ENCODE measurements at regions not wholly inside any gene's neighbourhood (a gene's known extent, or its start where the extent isn't known, plus 50 kb on each side); places are given as distances from the start of the nearest gene placed in this dataset.

DNA sequence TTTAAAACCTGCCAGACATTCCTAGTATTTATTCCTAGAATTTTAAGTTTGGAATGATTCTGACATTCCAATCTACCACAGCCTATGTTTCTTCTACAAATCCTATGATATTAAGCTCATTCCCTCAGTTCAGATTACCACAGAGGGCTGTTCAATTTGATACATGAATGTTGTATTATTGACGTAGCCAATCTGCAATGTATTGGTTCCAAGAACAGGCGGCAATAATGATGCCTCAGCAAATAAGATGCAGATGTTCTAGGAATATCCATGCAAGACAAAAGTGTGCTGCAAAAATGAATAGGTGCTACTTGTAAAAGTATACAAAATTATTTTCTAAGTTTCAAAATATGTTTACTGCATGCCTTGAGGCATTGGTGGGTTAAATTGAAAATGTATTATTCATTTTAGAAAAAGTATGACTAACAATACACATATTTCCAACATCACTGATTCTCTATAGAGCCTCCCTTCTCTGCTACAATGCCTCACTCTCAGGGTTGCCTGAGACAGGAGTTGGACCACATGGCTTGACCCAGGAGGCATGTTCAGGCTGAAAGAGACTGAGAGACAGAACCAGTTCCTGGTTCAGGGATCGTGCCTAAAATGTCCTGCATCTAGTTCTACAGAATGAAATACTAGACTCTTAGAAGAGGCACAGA, 94.1 kb upstream of the CREB5 start:
- DNase-seq (no peak), ATAC-seq (ENCODE audit: insufficient read depth, low read depth) (no peak)
- Histone ChIP-seq H3K27ac (ENCODE audit: low read length) (no peak overlapping the region), H3K79me2 (ENCODE audit: insufficient read depth, low read length) (no peaks in the 10 kb centered on the region), H4K20me1 (ENCODE audit: insufficient read depth, low read length) (no peaks in the 10 kb centered on the region), H3K9ac (ENCODE audit: low read depth, low read length) (no peak overlapping the region), H3K4me3 (ENCODE audit: low read depth in 1 of 2, low read length in 2 of 2) (no peak overlapping the region), H3K4me2 (ENCODE audit: insufficient read depth, low read length) (no peak overlapping the region), H2AFZ (ENCODE audit: low read depth, low read length) (no peak overlapping the region), H3K4me1 (ENCODE audit: insufficient read depth, low read length) (no peaks in the 10 kb centered on the region), H3K36me3 (ENCODE audit: insufficient read depth, low read length) (no peaks in the 10 kb centered on the region), H3K9me3 (ENCODE audit: insufficient read depth, low read length, severe bottlenecking) (no peaks in the 10 kb centered on the region), H3K27me3 (ENCODE audit: insufficient read depth, low read length, poor library complexity) (peaks cover 11% of the 10 kb centered on the region)
- TF ChIP-seq EZH2 (IDR thresholded peaks at IDR 0.05; ENCODE audit: borderline replicate concordance, low read depth, low read length, severe bottlenecking) = no peak
- no peak for TF ChIP-seq CTCF (IDR thresholded peaks at IDR 0.05; ENCODE audit: borderline replicate concordance, extremely low read depth, low read length, poor library complexity, severe bottlenecking)

DNA sequence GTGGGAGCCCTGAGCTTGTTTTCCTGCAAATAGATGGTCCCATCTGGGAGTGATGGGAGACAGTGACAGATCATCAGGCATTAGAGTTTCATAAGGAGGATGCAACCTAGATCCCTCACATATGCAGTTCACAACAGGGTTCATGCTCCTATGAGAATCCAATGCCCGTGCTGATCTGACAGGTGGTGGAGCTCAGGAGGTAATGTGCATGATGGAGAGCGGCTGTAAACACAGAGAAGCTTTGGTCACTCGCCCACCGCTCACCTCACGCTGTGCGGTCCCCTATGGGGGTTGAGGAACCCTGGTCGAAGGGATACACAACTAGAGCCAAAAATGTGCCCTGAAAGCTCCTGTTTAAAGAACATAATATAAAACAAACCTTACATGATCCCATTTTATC, 88.5 kb upstream of the CREB5 start:
- H3K36me3 ChIP-seq (ENCODE audit: insufficient read depth, low read length) = no peaks in the 10 kb centered on the region
- no peak for DNase-seq
- H3K79me2 ChIP-seq (ENCODE audit: insufficient read depth, low read length) = no peaks in the 10 kb centered on the region
- H3K27ac ChIP-seq (ENCODE audit: low read length) = no peak overlapping the region
- peaks cover 8% of the 10 kb centered on the region for H3K27me3 ChIP-seq (ENCODE audit: insufficient read depth, low read length, poor library complexity)
- no peak overlapping the region for H3K4me3 ChIP-seq (ENCODE audit: low read depth in 1 of 2, low read length in 2 of 2)
- H3K9me3 ChIP-seq (ENCODE audit: insufficient read depth, low read length, severe bottlenecking) = no peaks in the 10 kb centered on the region
- H4K20me1 ChIP-seq (ENCODE audit: insufficient read depth, low read length) = no peaks in the 10 kb centered on the region
- H3K9ac ChIP-seq (ENCODE audit: low read depth, low read length) = no peak overlapping the region
- H3K4me2 ChIP-seq (ENCODE audit: insufficient read depth, low read length) = no peak overlapping the region
- ATAC-seq (ENCODE audit: insufficient read depth, low read depth) = no peak
- TF ChIP-seq CTCF (IDR thresholded peaks at IDR 0.05; ENCODE audit: borderline replicate concordance, extremely low read depth, low read length, poor library complexity, severe bottlenecking) = no peak
- no peak for TF ChIP-seq EZH2 (IDR thresholded peaks at IDR 0.05; ENCODE audit: borderline replicate concordance, low read depth, low read length, severe bottlenecking)
- no peaks in the 10 kb centered on the region for H3K4me1 ChIP-seq (ENCODE audit: insufficient read depth, low read length)
- H2AFZ ChIP-seq (ENCODE audit: low read depth, low read length) = no peak overlapping the region

GRCh38 chr7:28328146-28328545, 84.2 kb upstream of the CREB5 start:
- Histone ChIP-seq H3K27ac (ENCODE audit: low read length) (no peak overlapping the region), H2AFZ (ENCODE audit: low read depth, low read length) (no peak overlapping the region), H3K4me3 (ENCODE audit: low read depth in 1 of 2, low read length in 2 of 2) (no peak overlapping the region)

More at GRCh38 chr7:28328146-28328545, 84.2 kb upstream of the CREB5 start:
- no peaks in the 10 kb centered on the region for H3K36me3 ChIP-seq (ENCODE audit: insufficient read depth, low read length)
- no peaks in the 10 kb centered on the region for H3K4me1 ChIP-seq (ENCODE audit: insufficient read depth, low read length)
- H3K27me3 ChIP-seq (ENCODE audit: insufficient read depth, low read length, poor library complexity) = no peaks in the 10 kb centered on the region
- H3K79me2 ChIP-seq (ENCODE audit: insufficient read depth, low read length) = no peaks in the 10 kb centered on the region
- DNase-seq = no peak
- no peak for ATAC-seq (ENCODE audit: insufficient read depth, low read depth)
- TF ChIP-seq EZH2 (IDR thresholded peaks at IDR 0.05; ENCODE audit: borderline replicate concordance, low read depth, low read length, severe bottlenecking) (no peak), CTCF (IDR thresholded peaks at IDR 0.05; ENCODE audit: borderline replicate concordance, extremely low read depth, low read length, poor library complexity, severe bottlenecking) (no peak)
- H4K20me1 ChIP-seq (ENCODE audit: insufficient read depth, low read length) = no peaks in the 10 kb centered on the region
- H3K9ac ChIP-seq (ENCODE audit: low read depth, low read length) = no peak overlapping the region
- H3K9me3 ChIP-seq (ENCODE audit: insufficient read depth, low read length, severe bottlenecking) = no peaks in the 10 kb centered on the region
- H3K4me2 ChIP-seq (ENCODE audit: insufficient read depth, low read length) = no peak overlapping the region

Measured in DND-41 (cell line).